ENCODE measurements at regions not wholly inside any gene's neighbourhood (a gene's known extent, or its start where the extent isn't known, plus 50 kb on each side); places are given as distances from the start of the nearest gene placed in this dataset.

GRCh38 chr2:122061831-122062230, 306.4 kb downstream of the TSN start:
- H3K27ac Mint-ChIP-seq (ENCODE audit: unreplicated experiment): no peak overlapping the region
- peaks cover 11% of the 10 kb centered on the region for H3K4me1 ChIP-seq
- intact Hi-C loops (cut with micrococcal nuclease; ENCODE audit: unreplicated experiment): no loop called here
- TF ChIP-seq, protein P1, sequence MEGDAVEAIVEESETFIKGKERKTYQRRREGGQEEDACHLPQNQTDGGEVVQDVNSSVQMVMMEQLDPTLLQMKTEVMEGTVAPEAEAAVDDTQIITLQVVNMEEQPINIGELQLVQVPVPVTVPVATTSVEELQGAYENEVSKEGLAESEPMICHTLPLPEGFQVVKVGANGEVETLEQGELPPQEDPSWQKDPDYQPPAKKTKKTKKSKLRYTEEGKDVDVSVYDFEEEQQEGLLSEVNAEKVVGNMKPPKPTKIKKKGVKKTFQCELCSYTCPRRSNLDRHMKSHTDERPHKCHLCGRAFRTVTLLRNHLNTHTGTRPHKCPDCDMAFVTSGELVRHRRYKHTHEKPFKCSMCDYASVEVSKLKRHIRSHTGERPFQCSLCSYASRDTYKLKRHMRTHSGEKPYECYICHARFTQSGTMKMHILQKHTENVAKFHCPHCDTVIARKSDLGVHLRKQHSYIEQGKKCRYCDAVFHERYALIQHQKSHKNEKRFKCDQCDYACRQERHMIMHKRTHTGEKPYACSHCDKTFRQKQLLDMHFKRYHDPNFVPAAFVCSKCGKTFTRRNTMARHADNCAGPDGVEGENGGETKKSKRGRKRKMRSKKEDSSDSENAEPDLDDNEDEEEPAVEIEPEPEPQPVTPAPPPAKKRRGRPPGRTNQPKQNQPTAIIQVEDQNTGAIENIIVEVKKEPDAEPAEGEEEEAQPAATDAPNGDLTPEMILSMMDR (IDR thresholded peaks at IDR 0.05; ENCODE audit: insufficient read depth in 1 of 2, low read depth in 1 of 2, low read length in 1 of 2, severe bottlenecking in 1 of 2, unreplicated experiment in 1 of 2): no peak
- H3K4me1 Mint-ChIP-seq (ENCODE audit: low read depth, unreplicated experiment): peaks cover 6% of the 10 kb centered on the region
- ChIA-PET CTCF (no interaction called here), POLR2A (no interaction called here)
- no peaks in the 10 kb centered on the region for H3K9me3 Mint-ChIP-seq (ENCODE audit: unreplicated experiment)
- DNase-seq: no peak
- H3K36me3 Mint-ChIP-seq (ENCODE audit: insufficient read depth, unreplicated experiment): no peaks in the 10 kb centered on the region
- no TSS peak for BruUV-seq (replicated peaks)
- H3K9me3 ChIP-seq: no peaks in the 10 kb centered on the region
- H3K27me3 Mint-ChIP-seq (ENCODE audit: insufficient read depth, unreplicated experiment): no peaks in the 10 kb centered on the region
- H3K4me3 Mint-ChIP-seq (ENCODE audit: unreplicated experiment): no peak overlapping the region
- no peak overlapping the region for H3K4me3 ChIP-seq (ENCODE audit: low read depth, low read length)
- no peaks in the 10 kb centered on the region for H3K36me3 ChIP-seq (ENCODE audit: control insufficient read depth, insufficient read depth, low read length)
- no peaks in the 10 kb centered on the region for H3K27me3 ChIP-seq (replicated peaks; ENCODE audit: control insufficient read depth, insufficient read depth, low read length)

DNA sequence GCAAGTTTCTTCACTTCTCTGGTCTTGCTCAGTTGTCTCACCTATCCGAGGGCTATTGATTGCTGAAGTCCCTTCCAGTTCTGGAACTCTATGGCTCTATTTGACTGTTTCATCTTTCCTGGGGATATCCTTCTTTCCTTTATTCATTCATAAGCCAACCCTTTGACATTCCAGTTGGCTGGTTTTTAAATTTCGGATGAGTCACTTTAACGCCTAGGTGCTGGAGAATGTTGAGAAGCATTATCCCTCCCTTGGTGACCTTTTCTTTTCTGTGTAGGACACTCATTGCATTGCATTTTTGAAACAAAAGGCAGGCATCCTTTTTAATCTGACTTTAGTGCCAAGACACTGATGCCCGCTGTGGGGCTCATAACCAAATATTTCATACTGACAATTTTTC, 307.1 kb downstream of the TSN start:
- intact Hi-C loops (cut with micrococcal nuclease; ENCODE audit: unreplicated experiment): no loop called here
- DNase-seq: no peak
- H3K4me3 ChIP-seq (ENCODE audit: low read depth, low read length): no peak overlapping the region
- CTCF ChIA-PET: no interaction called here
- H3K4me1 ChIP-seq: peaks cover 4% of the 10 kb centered on the region
- Mint-ChIP-seq H3K4me3 (ENCODE audit: unreplicated experiment) (no peak overlapping the region), H3K27ac (ENCODE audit: unreplicated experiment) (no peak overlapping the region), H3K4me1 (ENCODE audit: low read depth, unreplicated experiment) (no peaks in the 10 kb centered on the region), H3K9me3 (ENCODE audit: unreplicated experiment) (no peaks in the 10 kb centered on the region), H3K27me3 (ENCODE audit: insufficient read depth, unreplicated experiment) (no peaks in the 10 kb centered on the region), H3K36me3 (ENCODE audit: insufficient read depth, unreplicated experiment) (no peaks in the 10 kb centered on the region)
- no peaks in the 10 kb centered on the region for H3K27me3 ChIP-seq (replicated peaks; ENCODE audit: control insufficient read depth, insufficient read depth, low read length)
- H3K36me3 ChIP-seq (ENCODE audit: control insufficient read depth, insufficient read depth, low read length): no peaks in the 10 kb centered on the region
- TF ChIP-seq, protein P1 (IDR thresholded peaks at IDR 0.05; ENCODE audit: insufficient read depth in 1 of 2, low read depth in 1 of 2, low read length in 1 of 2, severe bottlenecking in 1 of 2, unreplicated experiment in 1 of 2): no peak
- H3K9me3 ChIP-seq: no peaks in the 10 kb centered on the region
- no TSS peak for BruUV-seq (replicated peaks)
- POLR2A ChIA-PET: no interaction called here

- no peaks in the 10 kb centered on the region for H3K9me3 ChIP-seq
- intact Hi-C loops (cut with micrococcal nuclease; ENCODE audit: unreplicated experiment): no loop called here
- no TSS peak for BruUV-seq (replicated peaks)
- H3K4me1 Mint-ChIP-seq (ENCODE audit: low read depth, unreplicated experiment): no peaks in the 10 kb centered on the region
- no peak overlapping the region for H3K27ac Mint-ChIP-seq (ENCODE audit: unreplicated experiment)
- DNase-seq: no peak
- no peak overlapping the region for H3K4me3 ChIP-seq (ENCODE audit: low read depth, low read length)
- H3K36me3 Mint-ChIP-seq (ENCODE audit: insufficient read depth, unreplicated experiment): no peaks in the 10 kb centered on the region
- no peaks in the 10 kb centered on the region for H3K36me3 ChIP-seq (ENCODE audit: control insufficient read depth, insufficient read depth, low read length)
- no peaks in the 10 kb centered on the region for H3K27me3 Mint-ChIP-seq (ENCODE audit: insufficient read depth, unreplicated experiment)
- no peaks in the 10 kb centered on the region for H3K4me1 ChIP-seq
- TF ChIP-seq, protein P1 (IDR thresholded peaks at IDR 0.05; ENCODE audit: insufficient read depth in 1 of 2, low read depth in 1 of 2, low read length in 1 of 2, severe bottlenecking in 1 of 2, unreplicated experiment in 1 of 2): no peak
- ChIA-PET CTCF (no interaction called here), POLR2A (no interaction called here)
- no peaks in the 10 kb centered on the region for H3K27me3 ChIP-seq (replicated peaks; ENCODE audit: control insufficient read depth, insufficient read depth, low read length)
- H3K4me3 Mint-ChIP-seq (ENCODE audit: unreplicated experiment): no peak overlapping the region
- no peaks in the 10 kb centered on the region for H3K9me3 Mint-ChIP-seq (ENCODE audit: unreplicated experiment)
Observed at GRCh38 chr2:122063716-122064115, 308.3 kb downstream of the TSN start.
